ENCODE measurements at regions not wholly inside any gene's neighbourhood (a gene's known extent, or its start where the extent isn't known, plus 50 kb on each side); places are given as distances from the start of the nearest gene placed in this dataset.

GRCh38 chr2:195498176-195498575 lies 158.8 kb upstream of the SLC39A10 start:
- peak; percentile 41 to 69 for DNase-seq (ENCODE audit: low read depth in 2 of 2)

GRCh38 chr2:195496991-195497390 lies 160.0 kb upstream of the SLC39A10 start:
- DNase-seq (ENCODE audit: low read depth in 2 of 2), result no peak

- no peak for DNase-seq (ENCODE audit: low read depth in 2 of 2)
Observed at GRCh38 chr2:195495966-195496365, 161.1 kb upstream of the SLC39A10 start.

GRCh38 chr2:195495351-195495750 lies 161.7 kb upstream of the SLC39A10 start:
- DNase-seq (ENCODE audit: low read depth in 2 of 2), result no peak

GRCh38 chr2:195494451-195494850 lies 162.6 kb upstream of the SLC39A10 start:
- no peak for DNase-seq (ENCODE audit: low read depth in 2 of 2)

GRCh38 chr2:195493416-195493815 lies 163.6 kb upstream of the SLC39A10 start:
- DNase-seq (ENCODE audit: low read depth in 2 of 2), result no peak

- DNase-seq (ENCODE audit: low read depth in 2 of 2), result no peak
Observed at GRCh38 chr2:195490319-195490718, 166.7 kb upstream of the SLC39A10 start.

GRCh38 chr2:195489101-195489500 lies 167.9 kb upstream of the SLC39A10 start:
- no peak for DNase-seq (ENCODE audit: low read depth in 2 of 2)

- DNase-seq (ENCODE audit: low read depth in 2 of 2), result no peak
Observed at GRCh38 chr2:195488567-195488966, 168.5 kb upstream of the SLC39A10 start.

- DNase-seq (ENCODE audit: low read depth in 2 of 2), result no peak
Observed at GRCh38 chr2:195486987-195487644, 169.9 kb upstream of the SLC39A10 start.

- DNase-seq (ENCODE audit: low read depth in 2 of 2), result no peak
Observed at GRCh38 chr2:195486520-195486919, 170.5 kb upstream of the SLC39A10 start.

- no peak for DNase-seq (ENCODE audit: low read depth in 2 of 2)
Observed at GRCh38 chr2:195482010-195482409, 175.0 kb upstream of the SLC39A10 start.

- no peak for DNase-seq (ENCODE audit: low read depth in 2 of 2)
Observed at GRCh38 chr2:195480121-195480520, 176.9 kb upstream of the SLC39A10 start.

GRCh38 chr2:195479407-195479806 lies 177.6 kb upstream of the SLC39A10 start:
- DNase-seq (ENCODE audit: low read depth in 2 of 2), result no peak

GRCh38 chr2:195477996-195478382 lies 179.0 kb upstream of the SLC39A10 start:
- DNase-seq (ENCODE audit: low read depth in 2 of 2), result no peak

- no peak for DNase-seq (ENCODE audit: low read depth in 2 of 2)
Observed at GRCh38 chr2:195477248-195477995, 179.6 kb upstream of the SLC39A10 start.

- no peak for DNase-seq (ENCODE audit: low read depth in 2 of 2)
Observed at GRCh38 chr2:195475336-195475735, 181.7 kb upstream of the SLC39A10 start.

GRCh38 chr2:195473862-195474261 lies 183.2 kb upstream of the SLC39A10 start:
- no peak for DNase-seq (ENCODE audit: low read depth in 2 of 2)

GRCh38 chr2:195472501-195473234 lies 184.4 kb upstream of the SLC39A10 start:
- no peak for DNase-seq (ENCODE audit: low read depth in 2 of 2)

- DNase-seq (ENCODE audit: low read depth in 2 of 2), result no peak
Observed at GRCh38 chr2:195471807-195472206, 185.2 kb upstream of the SLC39A10 start.

- DNase-seq (ENCODE audit: low read depth in 2 of 2), result no peak
Observed at GRCh38 chr2:195471163-195471562, 185.9 kb upstream of the SLC39A10 start.

GRCh38 chr2:195470622-195471021 lies 186.4 kb upstream of the SLC39A10 start:
- no peak for DNase-seq (ENCODE audit: low read depth in 2 of 2)

- DNase-seq (ENCODE audit: low read depth in 2 of 2), result no peak
Observed at GRCh38 chr2:195468771-195469170, 188.3 kb upstream of the SLC39A10 start.
